Keratinocyte (primary cell): ENCODE measurements at regions not wholly inside any gene's neighbourhood (a gene's known extent, or its start where the extent isn't known, plus 50 kb on each side); places are given as distances from the start of the nearest gene placed in this dataset.

ENCODE experiments used
- EZH2 ChIP-seq: IDR thresholded peaks from one replicate; pipeline ENCODE4 v1.6.1; 2012; ENCODE audit warnings: inconsistent platforms, mild to moderate bottlenecking, low read length, moderate library complexity
- TF ChIP-seq, protein P1 (sequence below), 3 experiments: IDR thresholded peaks in 1 of 3; conservative IDR thresholded peaks in 1 of 3; optimal IDR thresholded peaks in 1 of 3; 2 replicates in 2 of 3; 3 replicates in 1 of 3; pipeline versions ENCODE3 to v1.5.1; 2011; ENCODE audit warnings: low read length in 3 of 3, mild to moderate bottlenecking in 3 of 3, moderate library complexity in 2 of 3, control low read depth in 1 of 3, inconsistent platforms in 1 of 3; ENCODE audit not compliant: insufficient read depth in 2 of 3; ENCODE audit errors: extremely low read depth in 1 of 3

DNA sequence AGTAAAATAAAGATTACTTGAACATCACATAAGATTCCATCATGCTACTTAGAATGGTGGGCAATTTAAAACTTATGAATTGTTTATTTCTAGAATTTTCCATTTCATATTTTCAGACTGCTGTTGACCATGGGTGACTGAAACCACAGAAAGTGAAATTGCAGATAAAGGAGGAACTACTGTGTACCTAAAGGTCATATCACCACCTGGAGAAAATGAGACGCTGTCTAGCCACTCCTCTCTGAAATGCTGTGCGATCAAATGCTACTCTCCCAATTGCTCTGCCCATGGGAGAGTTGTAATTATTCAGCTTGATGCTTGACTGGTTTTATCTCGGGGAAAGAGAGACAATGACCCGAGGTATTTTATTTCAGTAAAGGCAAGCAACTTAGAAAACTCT, 128.9 kb upstream of the ERCC4 start:
- TF ChIP-seq, protein P1, sequence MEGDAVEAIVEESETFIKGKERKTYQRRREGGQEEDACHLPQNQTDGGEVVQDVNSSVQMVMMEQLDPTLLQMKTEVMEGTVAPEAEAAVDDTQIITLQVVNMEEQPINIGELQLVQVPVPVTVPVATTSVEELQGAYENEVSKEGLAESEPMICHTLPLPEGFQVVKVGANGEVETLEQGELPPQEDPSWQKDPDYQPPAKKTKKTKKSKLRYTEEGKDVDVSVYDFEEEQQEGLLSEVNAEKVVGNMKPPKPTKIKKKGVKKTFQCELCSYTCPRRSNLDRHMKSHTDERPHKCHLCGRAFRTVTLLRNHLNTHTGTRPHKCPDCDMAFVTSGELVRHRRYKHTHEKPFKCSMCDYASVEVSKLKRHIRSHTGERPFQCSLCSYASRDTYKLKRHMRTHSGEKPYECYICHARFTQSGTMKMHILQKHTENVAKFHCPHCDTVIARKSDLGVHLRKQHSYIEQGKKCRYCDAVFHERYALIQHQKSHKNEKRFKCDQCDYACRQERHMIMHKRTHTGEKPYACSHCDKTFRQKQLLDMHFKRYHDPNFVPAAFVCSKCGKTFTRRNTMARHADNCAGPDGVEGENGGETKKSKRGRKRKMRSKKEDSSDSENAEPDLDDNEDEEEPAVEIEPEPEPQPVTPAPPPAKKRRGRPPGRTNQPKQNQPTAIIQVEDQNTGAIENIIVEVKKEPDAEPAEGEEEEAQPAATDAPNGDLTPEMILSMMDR (optimal IDR thresholded peaks at IDR 0.05 in 1 of 3, IDR thresholded peaks at IDR 0.05 in 1 of 3, conservative IDR thresholded peaks at IDR 0.05 in 1 of 3; ENCODE audit: extremely low read depth in 1 of 3, insufficient read depth in 2 of 3, low read length in 3 of 3): no peak
- no peak for TF ChIP-seq EZH2
